ENCODE measurements at regions not wholly inside any gene's neighbourhood (a gene's known extent, or its start where the extent isn't known, plus 50 kb on each side); places are given as distances from the start of the nearest gene placed in this dataset.

GRCh38 chr13:108000998-108001397 is 214.3 kb downstream of the LIG4 start (continued):
- TF ChIP-seq HMBOX1 (IDR thresholded peaks at IDR 0.05) (no peak), MTA1 (IDR thresholded peaks at IDR 0.05; ENCODE audit: borderline replicate concordance) (no peak), GATA2 (CRISPR knock-in tag; IDR thresholded peaks at IDR 0.05) (no peak), REST (IDR thresholded peaks at IDR 0.05; ENCODE audit: borderline replicate concordance) (no peak), REST (CRISPR knock-in tag; IDR thresholded peaks at IDR 0.05; ENCODE audit: low read depth) (no peak), SIX5 (IDR thresholded peaks at IDR 0.05; ENCODE audit: borderline replicate concordance in 1 of 2, insufficient read depth in 1 of 2, low read depth in 1 of 2, low read length in 2 of 2) (no peak), ZNF239 (CRISPR knock-in tag; IDR thresholded peaks at IDR 0.05) (no peak), BRCA1 (IDR thresholded peaks at IDR 0.05) (no peak), BRCA1 (CRISPR knock-in tag; IDR thresholded peaks at IDR 0.05) (no peak)

All from K562 (cell line).